Uterus (tissue), 3 donors: ENCODE measurements at regions not wholly inside any gene's neighbourhood (a gene's known extent, or its start where the extent isn't known, plus 50 kb on each side); places are given as distances from the start of the nearest gene placed in this dataset.

ENCODE experiments used
- DNase-seq, 2 donors: peaks; one replicate each; pipeline ENCODE4 v3.0.0-alpha.2; 2019 to 2020
- H3K27ac ChIP-seq, 2 donors: fragments of 200-600 bp; sonication (generic); 1 replicate in 1 of 2; 2 replicates in 1 of 2; pipeline ENCODE4 v1.5.1; 2016 to 2018
- H3K27me3 ChIP-seq, 2 donors: fragments of 200-600 bp; sonication (generic); one replicate each; pipeline ENCODE4 v1.5.1; 2018 to 2019; ENCODE audit warnings: control low read depth in 1 of 2
- H3K36me3 ChIP-seq, 2 donors: fragments of 200-600 bp; sonication (generic); one replicate each; pipeline ENCODE4 v1.5.1; 2019; ENCODE audit warnings: control low read depth in 1 of 2
- H3K4me1 ChIP-seq, 2 donors: fragments of 200-600 bp; sonication (generic); one replicate each; pipeline ENCODE4 v1.5.1; 2018 to 2019; ENCODE audit warnings: control low read depth in 1 of 2
- H3K4me3 ChIP-seq, 2 donors: fragments of 200-600 bp; sonication (generic); 1 replicate in 1 of 2; 2 replicates in 1 of 2; pipeline ENCODE4 v1.5.1; 2018 to 2019; ENCODE audit warnings: mild to moderate bottlenecking in 1 of 2
- H3K9me3 ChIP-seq, 2 donors: fragments of 200-600 bp; sonication (generic); one replicate each; pipeline ENCODE4 v1.5.1; 2019; ENCODE audit warnings: control low read depth in 1 of 2
- POLR2A ChIP-seq, 2 donors: fragments of 450-650 bp; IDR thresholded peaks; one replicate each; pipeline ENCODE4 v1.6.1; 2016; ENCODE audit warnings: antibody characterized with exemption in 2 of 2, mild to moderate bottlenecking in 1 of 2, moderate library complexity in 1 of 2
- intact Hi-C: fragments of 100-400 bp; cut with DNase I; formaldehyde crosslinking; loops from one replicate; pipeline ENCODE4 v1.15.1; 2023; ENCODE audit warnings: low total_unique reads
- TF ChIP-seq, protein P1 (sequence below), 4 experiments: fragments of 200-600 bp in 2 of 4; fragments of 450-650 bp in 2 of 4; sonication (generic) in 2 of 4; IDR thresholded peaks; one replicate each; pipeline ENCODE4 v1.5.1; 2016 to 2019; ENCODE audit warnings: antibody characterized with exemption in 4 of 4, mild to moderate bottlenecking in 2 of 4, moderate library complexity in 1 of 4
- donor health status: DM: yes; HTN: yes; CAD: no.

DNA sequence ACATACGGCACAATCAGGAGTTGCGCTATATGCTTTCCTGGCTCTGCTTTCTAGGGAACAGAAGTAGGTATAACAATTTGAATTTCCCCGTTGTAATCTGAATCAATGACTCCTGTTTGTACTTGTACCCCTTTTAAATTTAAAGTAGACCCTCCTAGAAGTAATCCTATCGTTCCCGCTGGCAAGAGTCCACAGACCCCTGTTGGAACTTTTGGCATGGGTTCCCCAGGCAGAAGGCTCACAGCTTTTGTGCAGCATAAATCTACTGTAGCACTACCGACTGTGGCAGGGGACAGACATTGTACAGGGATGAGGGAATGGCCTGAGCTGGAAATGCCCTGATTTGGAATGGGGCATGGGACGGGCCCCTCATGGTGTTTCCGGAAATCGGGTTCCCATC lies 705.2 kb downstream of the LRFN5 start:
- peaks cover 0 to 6% of the 10 kb centered on the region in 2 donors for H3K9me3 ChIP-seq
- DNase-seq = no peak
- intact Hi-C loops = no loop called here
- TF ChIP-seq, protein P1, sequence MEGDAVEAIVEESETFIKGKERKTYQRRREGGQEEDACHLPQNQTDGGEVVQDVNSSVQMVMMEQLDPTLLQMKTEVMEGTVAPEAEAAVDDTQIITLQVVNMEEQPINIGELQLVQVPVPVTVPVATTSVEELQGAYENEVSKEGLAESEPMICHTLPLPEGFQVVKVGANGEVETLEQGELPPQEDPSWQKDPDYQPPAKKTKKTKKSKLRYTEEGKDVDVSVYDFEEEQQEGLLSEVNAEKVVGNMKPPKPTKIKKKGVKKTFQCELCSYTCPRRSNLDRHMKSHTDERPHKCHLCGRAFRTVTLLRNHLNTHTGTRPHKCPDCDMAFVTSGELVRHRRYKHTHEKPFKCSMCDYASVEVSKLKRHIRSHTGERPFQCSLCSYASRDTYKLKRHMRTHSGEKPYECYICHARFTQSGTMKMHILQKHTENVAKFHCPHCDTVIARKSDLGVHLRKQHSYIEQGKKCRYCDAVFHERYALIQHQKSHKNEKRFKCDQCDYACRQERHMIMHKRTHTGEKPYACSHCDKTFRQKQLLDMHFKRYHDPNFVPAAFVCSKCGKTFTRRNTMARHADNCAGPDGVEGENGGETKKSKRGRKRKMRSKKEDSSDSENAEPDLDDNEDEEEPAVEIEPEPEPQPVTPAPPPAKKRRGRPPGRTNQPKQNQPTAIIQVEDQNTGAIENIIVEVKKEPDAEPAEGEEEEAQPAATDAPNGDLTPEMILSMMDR (IDR thresholded peaks at IDR 0.05) = no peak
- TF ChIP-seq POLR2A (IDR thresholded peaks at IDR 0.05) = no peak
- H3K4me3 ChIP-seq = no peak overlapping the region
- H3K4me1 ChIP-seq = no peaks in the 10 kb centered on the region
- no peaks in the 10 kb centered on the region for H3K36me3 ChIP-seq
- no peak overlapping the region for H3K27ac ChIP-seq
- H3K27me3 ChIP-seq = no peaks in the 10 kb centered on the region

DNA sequence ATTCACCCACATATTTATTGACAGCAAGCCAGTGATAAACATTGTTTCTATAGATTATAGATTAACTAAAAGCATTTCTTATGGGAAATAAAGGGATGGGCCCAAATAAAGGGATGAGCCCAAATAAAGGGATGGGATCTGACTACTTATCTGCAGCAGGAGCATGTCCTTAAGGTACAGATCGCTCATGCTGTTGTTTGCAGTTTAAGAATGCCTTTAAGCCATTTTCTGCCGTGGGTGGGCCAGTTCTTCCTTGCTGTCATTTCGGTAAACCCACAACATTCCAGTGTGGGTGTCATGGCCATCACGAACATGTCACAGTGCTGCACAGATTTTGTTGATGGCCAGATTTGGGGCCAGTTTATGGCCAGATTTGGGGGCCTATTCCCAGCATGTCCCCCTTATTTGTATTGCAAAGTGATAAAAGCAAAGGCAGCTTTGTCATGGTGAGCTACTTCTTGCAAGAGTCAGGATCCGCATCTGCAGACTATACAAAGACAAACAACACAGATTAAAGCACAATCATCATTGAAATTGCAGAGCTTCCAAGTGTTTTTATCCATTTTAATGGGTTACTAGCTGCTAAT lies 700.7 kb downstream of the LRFN5 start:
- no peaks in the 10 kb centered on the region for H3K27me3 ChIP-seq
- no peaks in the 10 kb centered on the region for H3K36me3 ChIP-seq
- H3K4me1 ChIP-seq = no peaks in the 10 kb centered on the region
- no peak overlapping the region for H3K4me3 ChIP-seq
- H3K27ac ChIP-seq = no peak overlapping the region
- peaks cover 0 to 6% of the 10 kb centered on the region in 2 donors for H3K9me3 ChIP-seq
- intact Hi-C loops = no loop called here
- no peak for DNase-seq
- TF ChIP-seq POLR2A (IDR thresholded peaks at IDR 0.05) = no peak
- TF ChIP-seq, protein P1 (IDR thresholded peaks at IDR 0.05) = no peak

DNA sequence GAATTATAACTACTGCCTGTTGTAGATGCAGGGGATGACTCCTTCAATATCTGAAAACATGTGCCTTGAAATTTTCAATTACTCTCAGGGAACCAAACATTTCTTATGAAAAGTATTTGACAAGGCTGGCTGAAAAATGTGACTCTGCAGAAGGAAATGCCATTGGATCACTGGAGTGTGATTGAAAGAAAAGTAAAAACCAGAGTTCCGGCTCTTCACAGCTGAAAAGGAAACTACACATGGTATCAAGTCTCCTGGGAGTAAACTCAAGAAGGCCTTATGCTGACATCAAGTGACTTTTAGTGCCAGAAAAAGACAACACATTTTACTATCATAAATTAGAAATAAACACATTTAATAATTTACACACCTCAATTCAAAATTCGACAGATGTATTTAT lies 693.0 kb downstream of the LRFN5 start:
- H3K36me3 ChIP-seq = no peaks in the 10 kb centered on the region
- no peak overlapping the region for H3K27ac ChIP-seq
- intact Hi-C loops = no loop called here
- TF ChIP-seq, protein P1 (IDR thresholded peaks at IDR 0.05) = no peak
- no peak for TF ChIP-seq POLR2A (IDR thresholded peaks at IDR 0.05)
- H3K9me3 ChIP-seq = no peaks in the 10 kb centered on the region
- H3K4me1 ChIP-seq = no peaks in the 10 kb centered on the region
- no peak overlapping the region for H3K4me3 ChIP-seq
- no peak for DNase-seq
- no peaks in the 10 kb centered on the region for H3K27me3 ChIP-seq

DNA sequence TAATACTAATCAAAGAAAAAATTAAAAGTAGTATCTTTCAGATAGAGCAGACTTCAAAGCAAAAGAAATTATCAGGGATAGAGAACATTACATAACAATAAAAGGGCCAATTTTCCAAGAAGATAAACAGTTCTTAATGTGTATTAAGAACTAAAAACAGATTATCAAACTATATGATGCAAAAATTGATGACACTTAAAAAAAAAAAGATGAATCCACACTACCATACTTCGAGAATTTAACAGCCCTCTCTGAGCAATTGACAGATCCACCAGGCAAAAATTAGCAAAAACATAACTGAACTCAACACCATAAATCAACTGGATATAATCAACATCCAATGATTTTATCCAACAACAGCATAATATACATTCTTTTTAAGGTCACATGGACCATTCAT lies 686.5 kb downstream of the LRFN5 start:
- H3K4me3 ChIP-seq = no peak overlapping the region
- intact Hi-C loops = no loop called here
- H3K36me3 ChIP-seq = no peaks in the 10 kb centered on the region
- no peaks in the 10 kb centered on the region for H3K9me3 ChIP-seq
- H3K27ac ChIP-seq = no peak overlapping the region
- H3K4me1 ChIP-seq = no peaks in the 10 kb centered on the region
- DNase-seq = no peak
- no peak for TF ChIP-seq POLR2A (IDR thresholded peaks at IDR 0.05)
- TF ChIP-seq, protein P1 (IDR thresholded peaks at IDR 0.05) = no peak
- no peaks in the 10 kb centered on the region for H3K27me3 ChIP-seq

DNA sequence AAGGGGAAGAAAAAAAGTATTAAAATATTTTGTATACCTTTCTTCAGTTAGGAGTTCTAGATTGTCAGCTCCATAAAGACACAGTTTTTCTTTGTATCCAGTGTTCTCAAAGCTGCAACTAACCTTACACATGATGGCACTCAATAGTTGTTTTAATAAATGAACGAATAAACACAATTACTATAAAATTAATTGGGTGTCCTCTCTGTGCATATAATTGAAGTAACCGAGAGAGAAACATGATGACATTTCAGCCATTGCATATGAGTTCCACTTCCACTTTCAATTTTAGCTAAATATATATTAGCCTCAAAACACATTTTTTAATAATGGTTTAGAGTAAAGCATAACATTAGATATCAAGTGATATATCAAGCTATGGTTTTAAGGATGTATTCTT lies 671.2 kb downstream of the LRFN5 start:
- H3K27ac ChIP-seq = no peak overlapping the region
- intact Hi-C loops = no loop called here
- H3K36me3 ChIP-seq = no peaks in the 10 kb centered on the region
- no peak for TF ChIP-seq POLR2A (IDR thresholded peaks at IDR 0.05)
- TF ChIP-seq, protein P1 (IDR thresholded peaks at IDR 0.05) = no peak
- H3K27me3 ChIP-seq = no peaks in the 10 kb centered on the region
- no peaks in the 10 kb centered on the region for H3K9me3 ChIP-seq
- no peak for DNase-seq
- no peaks in the 10 kb centered on the region for H3K4me1 ChIP-seq
- H3K4me3 ChIP-seq = no peak overlapping the region
